ENCODE measurements at regions not wholly inside any gene's neighbourhood (a gene's known extent, or its start where the extent isn't known, plus 50 kb on each side); places are given as distances from the start of the nearest gene placed in this dataset.
A peak's percentile ranks its signal among the peaks of the same experiment; 100 is the strongest.

- Histone ChIP-seq H3K9me2 (ENCODE audit: insufficient read depth) (no peaks in the 10 kb centered on the region), H3K27me3 (ENCODE audit: insufficient read depth) (no peaks in the 10 kb centered on the region), H3K4me3 (no peak overlapping the region), H3K4me2 (no peak overlapping the region), H3K4me1 (ENCODE audit: insufficient read depth) (no peaks in the 10 kb centered on the region), H3K27ac (ENCODE audit: low read depth) (no peak overlapping the region), H3F3A (replicated peaks; ENCODE audit: low read depth) (no peaks in the 10 kb centered on the region), H3K36me3 (ENCODE audit: insufficient read depth) (no peaks in the 10 kb centered on the region), H3K79me2 (replicated peaks; ENCODE audit: insufficient read depth) (no peaks in the 10 kb centered on the region), H2AFZ (no peak overlapping the region), H4K20me1 (replicated peaks; ENCODE audit: insufficient read depth) (no peaks in the 10 kb centered on the region)
- Mint-ChIP-seq H3K9me3 (no peaks in the 10 kb centered on the region; the same call in 2 of the 3 replicates), H3K4me3 (no peak overlapping the region), H3K27ac (no peak overlapping the region), H3K27me3 (ENCODE audit: insufficient read depth, low read depth, poor library complexity) (peaks cover 5% of the 10 kb centered on the region), H3K36me3 (ENCODE audit: low read depth) (no peaks in the 10 kb centered on the region), H3K4me1 (peaks cover 3% of the 10 kb centered on the region; the same call in 1 of the 3 replicates)
- ATAC-seq (no peak), DNase-seq (ENCODE audit: low spot score) (peak; percentile 12)
- TF ChIP-seq, protein P1, sequence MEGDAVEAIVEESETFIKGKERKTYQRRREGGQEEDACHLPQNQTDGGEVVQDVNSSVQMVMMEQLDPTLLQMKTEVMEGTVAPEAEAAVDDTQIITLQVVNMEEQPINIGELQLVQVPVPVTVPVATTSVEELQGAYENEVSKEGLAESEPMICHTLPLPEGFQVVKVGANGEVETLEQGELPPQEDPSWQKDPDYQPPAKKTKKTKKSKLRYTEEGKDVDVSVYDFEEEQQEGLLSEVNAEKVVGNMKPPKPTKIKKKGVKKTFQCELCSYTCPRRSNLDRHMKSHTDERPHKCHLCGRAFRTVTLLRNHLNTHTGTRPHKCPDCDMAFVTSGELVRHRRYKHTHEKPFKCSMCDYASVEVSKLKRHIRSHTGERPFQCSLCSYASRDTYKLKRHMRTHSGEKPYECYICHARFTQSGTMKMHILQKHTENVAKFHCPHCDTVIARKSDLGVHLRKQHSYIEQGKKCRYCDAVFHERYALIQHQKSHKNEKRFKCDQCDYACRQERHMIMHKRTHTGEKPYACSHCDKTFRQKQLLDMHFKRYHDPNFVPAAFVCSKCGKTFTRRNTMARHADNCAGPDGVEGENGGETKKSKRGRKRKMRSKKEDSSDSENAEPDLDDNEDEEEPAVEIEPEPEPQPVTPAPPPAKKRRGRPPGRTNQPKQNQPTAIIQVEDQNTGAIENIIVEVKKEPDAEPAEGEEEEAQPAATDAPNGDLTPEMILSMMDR (conservative IDR thresholded peaks at IDR 0.05; ENCODE audit: low read depth in 2 of 2): peak; percentile 46 to 53
- TF ChIP-seq ZNF462 (CRISPR knock-in tag; IDR thresholded peaks at IDR 0.05): no peak
Observed at GRCh38 chrX:113001836-113002235, 161.2 kb upstream of the AMOT start.

- Histone ChIP-seq H3F3A (replicated peaks; ENCODE audit: low read depth) (no peaks in the 10 kb centered on the region), H3K27ac (ENCODE audit: low read depth) (no peak overlapping the region), H3K4me1 (ENCODE audit: insufficient read depth) (no peaks in the 10 kb centered on the region), H3K4me2 (no peak overlapping the region), H3K79me2 (replicated peaks; ENCODE audit: insufficient read depth) (no peaks in the 10 kb centered on the region), H3K9me2 (ENCODE audit: insufficient read depth) (no peaks in the 10 kb centered on the region), H3K36me3 (ENCODE audit: insufficient read depth) (no peaks in the 10 kb centered on the region), H3K4me3 (no peak overlapping the region), H4K20me1 (replicated peaks; ENCODE audit: insufficient read depth) (no peaks in the 10 kb centered on the region), H3K27me3 (ENCODE audit: insufficient read depth) (no peaks in the 10 kb centered on the region), H2AFZ (no peak overlapping the region)
- H3K27ac Mint-ChIP-seq: no peak overlapping the region
- H3K4me1 Mint-ChIP-seq: peaks cover 3% of the 10 kb centered on the region; the same call in 1 of the 3 replicates
- H3K4me3 Mint-ChIP-seq: no peak overlapping the region
- H3K27me3 Mint-ChIP-seq (ENCODE audit: insufficient read depth, low read depth, poor library complexity): peaks cover 2% of the 10 kb centered on the region
- ATAC-seq (no peak), DNase-seq (ENCODE audit: low spot score) (no peak)
- no peaks in the 10 kb centered on the region; the same call in 2 of the 3 replicates for H3K9me3 Mint-ChIP-seq
- H3K36me3 Mint-ChIP-seq (ENCODE audit: low read depth): no peaks in the 10 kb centered on the region
- TF ChIP-seq EZH2phosphoT487 (IDR thresholded peaks at IDR 0.05; ENCODE audit: unreplicated experiment) (no peak), CREB1 (CRISPR knock-in tag; IDR thresholded peaks at IDR 0.05; ENCODE audit: low read depth) (no peak), JUNB (IDR thresholded peaks at IDR 0.05; ENCODE audit: unreplicated experiment) (no peak), NANOG (IDR thresholded peaks at IDR 0.05; ENCODE audit: borderline replicate concordance) (no peak), ZNF331 (CRISPR knock-in tag; IDR thresholded peaks at IDR 0.05; ENCODE audit: low read depth) (no peak)
- TF ChIP-seq, protein P1 (conservative IDR thresholded peaks at IDR 0.05; ENCODE audit: low read depth in 2 of 2): no peak
Observed at GRCh38 chrX:112997991-112998390, 157.4 kb upstream of the AMOT start.

Data from GM23338 (cell line).